ENCODE measurements at regions not wholly inside any gene's neighbourhood (a gene's known extent, or its start where the extent isn't known, plus 50 kb on each side); places are given as distances from the start of the nearest gene placed in this dataset.
"Not testable (repeated sequence)": the region's sequence is repeated elsewhere in the genome, so short reads cannot be mapped to it uniquely, and the experiment has no call there.

- DNase-seq (ENCODE audit: low read depth in 2 of 2, low spot score in 1 of 2): no peak
Observed at GRCh38 chr1:221023482-221023881, 144.2 kb downstream of the HLX start.

- no peak for DNase-seq (ENCODE audit: low read depth in 2 of 2, low spot score in 1 of 2)
Observed at GRCh38 chr1:221025501-221025900, 146.3 kb downstream of the HLX start.

GRCh38 chr1:221025956-221026355 lies 146.7 kb downstream of the HLX start:
- no peak for DNase-seq (ENCODE audit: low read depth in 2 of 2, low spot score in 1 of 2)

GRCh38 chr1:221029981-221030649 lies 150.9 kb downstream of the HLX start:
- no peak for DNase-seq (ENCODE audit: low read depth in 2 of 2, low spot score in 1 of 2)

GRCh38 chr1:221030990-221031389 lies 151.7 kb downstream of the HLX start:
- no peak for DNase-seq (ENCODE audit: low read depth in 2 of 2, low spot score in 1 of 2)

GRCh38 chr1:221031458-221032203 lies 152.4 kb downstream of the HLX start:
- DNase-seq (ENCODE audit: low read depth in 2 of 2, low spot score in 1 of 2): no peak

GRCh38 chr1:221032204-221032585 lies 153.0 kb downstream of the HLX start:
- DNase-seq (ENCODE audit: low read depth in 2 of 2, low spot score in 1 of 2): no peak

- DNase-seq (ENCODE audit: low read depth in 2 of 2, low spot score in 1 of 2): no peak
Observed at GRCh38 chr1:221032637-221033280, 153.5 kb downstream of the HLX start.

- no peak for DNase-seq (ENCODE audit: low read depth in 2 of 2, low spot score in 1 of 2)
Observed at GRCh38 chr1:221035662-221036153, 156.5 kb downstream of the HLX start.

- DNase-seq (ENCODE audit: low read depth in 2 of 2, low spot score in 1 of 2): no peak
Observed at GRCh38 chr1:221039616-221040015, 160.4 kb downstream of the HLX start.

GRCh38 chr1:221040101-221040500 lies 160.9 kb downstream of the HLX start:
- DNase-seq (ENCODE audit: low read depth in 2 of 2, low spot score in 1 of 2): no peak

GRCh38 chr1:221040691-221041285 lies 161.5 kb downstream of the HLX start:
- DNase-seq (ENCODE audit: low read depth in 2 of 2, low spot score in 1 of 2): no peak

GRCh38 chr1:221044538-221044937 lies 165.3 kb downstream of the HLX start:
- DNase-seq (ENCODE audit: low read depth in 2 of 2, low spot score in 1 of 2): no peak

GRCh38 chr1:221045151-221045550 lies 165.9 kb downstream of the HLX start:
- DNase-seq (ENCODE audit: low read depth in 2 of 2, low spot score in 1 of 2): no peak

- no peak for DNase-seq (ENCODE audit: low read depth in 2 of 2, low spot score in 1 of 2)
Observed at GRCh38 chr1:221045842-221046831, 166.9 kb downstream of the HLX start.

- DNase-seq (ENCODE audit: low read depth in 2 of 2, low spot score in 1 of 2): not testable (repeated sequence)
Observed at GRCh38 chr1:221051391-221051790, 172.1 kb downstream of the HLX start.

GRCh38 chr1:221053889-221054288 lies 174.6 kb downstream of the HLX start:
- DNase-seq (ENCODE audit: low read depth in 2 of 2, low spot score in 1 of 2): no peak

GRCh38 chr1:221059506-221059905 lies 180.3 kb downstream of the HLX start:
- no peak for DNase-seq (ENCODE audit: low read depth in 2 of 2, low spot score in 1 of 2)

- DNase-seq (ENCODE audit: low read depth in 2 of 2, low spot score in 1 of 2): no peak
Observed at GRCh38 chr1:221063651-221064050, 184.4 kb downstream of the HLX start.

GRCh38 chr1:221066351-221067001 lies 187.2 kb downstream of the HLX start:
- DNase-seq (ENCODE audit: low read depth in 2 of 2, low spot score in 1 of 2): no peak
